ENCODE measurements at regions not wholly inside any gene's neighbourhood (a gene's known extent, or its start where the extent isn't known, plus 50 kb on each side); places are given as distances from the start of the nearest gene placed in this dataset.

DNA sequence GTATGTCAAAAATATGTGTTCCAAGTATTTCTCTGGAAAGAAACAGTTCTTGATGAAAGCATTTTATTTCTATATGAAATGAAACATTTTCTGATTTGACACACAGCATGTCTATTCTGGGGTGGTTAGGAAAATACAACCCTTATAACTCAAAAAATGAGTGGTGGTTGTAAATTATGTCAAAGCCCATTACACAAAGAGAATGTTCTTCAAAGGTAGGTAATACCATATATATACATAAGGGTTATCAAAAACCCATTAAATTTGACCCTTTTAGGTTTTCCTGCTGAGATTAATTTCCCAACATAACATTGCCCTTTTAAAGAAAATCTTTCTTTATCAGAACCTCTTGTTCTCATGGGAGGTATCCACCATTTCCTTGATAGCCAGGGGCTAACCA lies 420.5 kb upstream of the TECRL start:
- no peaks in the 10 kb centered on the region for H3K9me1 ChIP-seq (ENCODE audit: insufficient read depth, low read length)
- CTCF ChIA-PET = no interaction called here
- no peak for TF ChIP-seq MAZ (IDR thresholded peaks at IDR 0.05; ENCODE audit: borderline replicate concordance, low read depth, low read length)
- no peak for TF ChIP-seq MAFK (IDR thresholded peaks at IDR 0.05; ENCODE audit: low read depth, low read length)
- no peak for TF ChIP-seq CEBPB (IDR thresholded peaks at IDR 0.05; ENCODE audit: low read depth, low read length)
- no peak for TF ChIP-seq MXI1 (IDR thresholded peaks at IDR 0.05; ENCODE audit: borderline replicate concordance, low read depth, low read length)
- TF ChIP-seq, protein P1, sequence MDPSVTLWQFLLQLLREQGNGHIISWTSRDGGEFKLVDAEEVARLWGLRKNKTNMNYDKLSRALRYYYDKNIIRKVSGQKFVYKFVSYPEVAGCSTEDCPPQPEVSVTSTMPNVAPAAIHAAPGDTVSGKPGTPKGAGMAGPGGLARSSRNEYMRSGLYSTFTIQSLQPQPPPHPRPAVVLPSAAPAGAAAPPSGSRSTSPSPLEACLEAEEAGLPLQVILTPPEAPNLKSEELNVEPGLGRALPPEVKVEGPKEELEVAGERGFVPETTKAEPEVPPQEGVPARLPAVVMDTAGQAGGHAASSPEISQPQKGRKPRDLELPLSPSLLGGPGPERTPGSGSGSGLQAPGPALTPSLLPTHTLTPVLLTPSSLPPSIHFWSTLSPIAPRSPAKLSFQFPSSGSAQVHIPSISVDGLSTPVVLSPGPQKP (IDR thresholded peaks at IDR 0.05; ENCODE audit: borderline replicate concordance, low read depth, low read length) = no peak
- TF ChIP-seq SMC3 (IDR thresholded peaks at IDR 0.05; ENCODE audit: low read depth, low read length) = no peak
- TF ChIP-seq CHD1 (IDR thresholded peaks at IDR 0.05; ENCODE audit: low read depth, low read length) = no peak
- no peak for TF ChIP-seq RFX5 (IDR thresholded peaks at IDR 0.05; ENCODE audit: low read depth, low read length)
- TF ChIP-seq, protein P2, sequence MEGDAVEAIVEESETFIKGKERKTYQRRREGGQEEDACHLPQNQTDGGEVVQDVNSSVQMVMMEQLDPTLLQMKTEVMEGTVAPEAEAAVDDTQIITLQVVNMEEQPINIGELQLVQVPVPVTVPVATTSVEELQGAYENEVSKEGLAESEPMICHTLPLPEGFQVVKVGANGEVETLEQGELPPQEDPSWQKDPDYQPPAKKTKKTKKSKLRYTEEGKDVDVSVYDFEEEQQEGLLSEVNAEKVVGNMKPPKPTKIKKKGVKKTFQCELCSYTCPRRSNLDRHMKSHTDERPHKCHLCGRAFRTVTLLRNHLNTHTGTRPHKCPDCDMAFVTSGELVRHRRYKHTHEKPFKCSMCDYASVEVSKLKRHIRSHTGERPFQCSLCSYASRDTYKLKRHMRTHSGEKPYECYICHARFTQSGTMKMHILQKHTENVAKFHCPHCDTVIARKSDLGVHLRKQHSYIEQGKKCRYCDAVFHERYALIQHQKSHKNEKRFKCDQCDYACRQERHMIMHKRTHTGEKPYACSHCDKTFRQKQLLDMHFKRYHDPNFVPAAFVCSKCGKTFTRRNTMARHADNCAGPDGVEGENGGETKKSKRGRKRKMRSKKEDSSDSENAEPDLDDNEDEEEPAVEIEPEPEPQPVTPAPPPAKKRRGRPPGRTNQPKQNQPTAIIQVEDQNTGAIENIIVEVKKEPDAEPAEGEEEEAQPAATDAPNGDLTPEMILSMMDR (conservative IDR thresholded peaks at IDR 0.05; ENCODE audit: low read depth, low read length) = no peak
- TF ChIP-seq FOS (IDR thresholded peaks at IDR 0.05; ENCODE audit: low read depth, low read length) = no peak
- TF ChIP-seq POLR2A (IDR thresholded peaks at IDR 0.05; ENCODE audit: low read depth, low read length) = no peak
- TF ChIP-seq RAD21 (IDR thresholded peaks at IDR 0.05; ENCODE audit: low read length) = no peak
- dilution Hi-C loops (cut with HindIII; ENCODE audit: low sequenced_read_pairs, unreplicated experiment) = no loop called here
- no peak overlapping the region for H3K27ac ChIP-seq (ENCODE audit: insufficient read depth, low read length)
- no peak overlapping the region for H3K18ac ChIP-seq (ENCODE audit: low read depth, low read length)
- POLR2A ChIA-PET (ENCODE audit: unreplicated experiment) = no interaction called here
- H3K56ac ChIP-seq (ENCODE audit: extremely low read depth, insufficient read depth, low read length) = no peak overlapping the region
- no peak overlapping the region for H3K4me3 ChIP-seq (ENCODE audit: insufficient read depth, low read depth, low read length)
- H2AFZ ChIP-seq (replicated peaks; ENCODE audit: low read length, poor library complexity) = no peak overlapping the region
- H3K9ac ChIP-seq (ENCODE audit: low read depth, low read length) = no peak overlapping the region
- H2AK9ac ChIP-seq (replicated peaks; ENCODE audit: low read depth, low read length, poor library complexity) = no peak overlapping the region
- BruUV-seq (replicated peaks) = no TSS peak
- intact Hi-C loops (cut with micrococcal nuclease) = no loop called here
- no peaks in the 10 kb centered on the region for H3K79me1 ChIP-seq (ENCODE audit: low read depth in 1 of 2, low read length in 2 of 2)
- H3K9me3 ChIP-seq (ENCODE audit: control insufficient read depth, insufficient read depth, low read length) = no peaks in the 10 kb centered on the region
- no peak overlapping the region for H2BK20ac ChIP-seq (ENCODE audit: low read depth, low read length)
- no peak overlapping the region for H3K23ac ChIP-seq (ENCODE audit: low read depth, low read length)
- no peak overlapping the region for H3K14ac ChIP-seq (replicated peaks; ENCODE audit: low read depth, low read length)
- no peak for ATAC-seq (ENCODE audit: low read depth)
- H2BK120ac ChIP-seq (ENCODE audit: low read depth, low read length) = no peak overlapping the region
- no peak overlapping the region for H2BK5ac ChIP-seq (ENCODE audit: low read depth, low read length, poor library complexity, severe bottlenecking)
- H2AK5ac ChIP-seq (ENCODE audit: low read depth, low read length) = no peak overlapping the region
- H2BK15ac ChIP-seq (ENCODE audit: low read depth, low read length) = no peak overlapping the region
- no peaks in the 10 kb centered on the region for H4K20me1 ChIP-seq (ENCODE audit: insufficient read depth, low read length)
- no peak overlapping the region for H3K4me2 ChIP-seq (ENCODE audit: low read depth, low read length)
- DNase-seq = no peak
- H3K4me1 ChIP-seq (ENCODE audit: control insufficient read depth, insufficient read depth, low read length) = no peaks in the 10 kb centered on the region
- in situ Hi-C loops (cut with MboI; ENCODE audit: low sequenced_read_pairs) = no loop called here
- H4K8ac ChIP-seq (ENCODE audit: low read depth in 2 of 2, low read length in 2 of 2) = no peak overlapping the region
- no peaks in the 10 kb centered on the region for H3K27me3 ChIP-seq (ENCODE audit: control insufficient read depth, insufficient read depth, low read length)
- no peaks in the 10 kb centered on the region for H3K36me3 ChIP-seq (ENCODE audit: control insufficient read depth, insufficient read depth, low read length)
- H4K5ac ChIP-seq (ENCODE audit: low read depth, low read length) = no peak overlapping the region
- no peak overlapping the region for H4K91ac ChIP-seq (ENCODE audit: insufficient read depth, low read depth, low read length)
- no peak overlapping the region for H3K4ac ChIP-seq (ENCODE audit: low read depth, low read length)

Measured in IMR-90 (cell line).